ENCODE measurements at regions not wholly inside any gene's neighbourhood (a gene's known extent, or its start where the extent isn't known, plus 50 kb on each side); places are given as distances from the start of the nearest gene placed in this dataset.
"Not testable (repeated sequence)": the region's sequence is repeated elsewhere in the genome, so short reads cannot be mapped to it uniquely, and the experiment has no call there.

DNA sequence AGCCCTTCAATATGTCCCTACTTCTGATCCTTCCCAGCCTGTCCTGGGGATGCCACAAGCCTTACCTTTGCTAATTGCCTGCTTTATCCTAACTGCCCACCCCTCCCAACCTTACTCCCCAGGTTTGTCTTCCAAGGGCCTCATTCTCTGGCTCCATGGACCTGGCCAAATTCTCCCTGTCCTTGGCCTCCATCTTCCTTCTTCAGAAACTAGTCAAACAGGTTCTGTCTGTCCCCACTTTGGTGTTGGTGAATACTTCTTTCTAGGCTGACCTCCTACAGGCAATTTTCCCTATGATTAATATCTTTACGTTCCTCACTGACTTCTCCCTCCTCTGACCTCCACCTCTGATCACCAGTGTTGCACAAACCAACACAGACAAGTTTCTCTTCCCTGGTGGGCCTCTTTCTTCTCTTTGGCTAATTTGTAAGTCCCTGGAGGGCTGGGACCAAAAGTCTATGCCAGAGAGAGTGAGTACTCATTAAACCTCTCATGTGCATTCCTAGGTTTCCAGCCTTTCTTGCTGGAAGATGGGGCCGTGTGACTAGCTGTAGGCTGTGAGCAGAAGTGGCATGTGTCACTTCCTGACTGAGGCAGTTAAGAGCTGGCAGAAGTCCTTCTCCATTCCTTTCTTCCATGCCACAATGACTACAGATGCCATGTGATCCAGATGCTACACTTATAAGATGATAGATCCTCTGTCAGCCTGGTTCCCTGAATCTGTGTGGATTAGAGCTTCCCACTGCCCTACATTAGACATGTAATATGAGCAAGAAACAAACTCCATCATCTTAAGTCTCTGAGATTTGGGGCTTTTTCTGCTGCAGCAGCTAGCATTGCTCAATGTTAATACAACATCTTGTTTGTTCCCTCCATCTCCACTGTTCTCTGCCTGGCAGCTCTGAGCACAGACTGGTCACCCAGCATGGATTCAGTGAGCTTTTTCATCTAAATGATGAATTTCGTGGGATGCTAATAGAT lies 382.7 kb downstream of the RPS24 start:
- DNase-seq (ENCODE audit: low read depth): no peak

DNA sequence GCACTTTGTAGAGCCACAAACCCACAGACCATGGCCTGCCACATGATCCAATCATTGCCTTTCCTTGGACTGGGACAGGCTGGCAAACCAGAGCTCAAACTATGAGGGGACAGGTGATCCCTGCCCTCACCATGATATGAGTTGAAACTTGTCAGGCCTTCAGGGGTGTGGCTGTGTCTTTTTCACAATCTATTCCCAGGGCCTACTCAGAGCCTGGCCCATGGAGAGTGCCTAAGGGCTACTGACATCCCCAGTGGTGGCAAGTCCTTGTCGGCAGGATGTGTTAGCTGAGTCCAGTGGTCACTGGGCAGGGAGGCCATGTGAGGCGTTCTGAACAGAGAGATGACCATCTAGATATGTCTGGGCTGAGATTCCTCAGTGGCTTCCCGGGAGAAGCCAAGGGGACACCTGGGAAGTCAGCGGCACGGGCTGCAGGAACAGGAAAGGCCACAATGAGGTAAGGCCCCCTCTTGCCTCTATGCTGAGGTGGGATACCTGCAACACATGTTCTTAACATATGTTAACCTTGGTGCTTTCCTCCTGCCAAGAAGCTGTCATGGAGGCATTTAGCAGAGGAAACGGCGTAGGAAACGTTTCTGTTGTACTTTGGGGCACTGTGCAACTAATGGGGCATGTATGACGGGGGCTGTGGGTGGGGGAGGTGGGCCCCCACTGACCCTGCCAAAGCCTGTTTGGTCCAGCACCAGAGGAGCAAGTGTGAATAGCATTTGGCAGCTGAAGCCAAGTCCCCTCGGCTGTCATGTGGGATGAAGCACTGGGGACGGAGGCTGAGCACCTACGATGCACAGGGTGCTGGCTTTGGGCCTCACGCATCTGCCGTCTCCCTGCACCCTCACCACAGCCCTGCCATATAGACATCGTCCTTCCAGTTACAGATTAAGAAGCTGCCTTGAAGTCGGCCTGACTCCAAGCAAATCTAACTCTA lies 384.0 kb downstream of the RPS24 start:
- DNase-seq (ENCODE audit: low read depth): no peak

DNA sequence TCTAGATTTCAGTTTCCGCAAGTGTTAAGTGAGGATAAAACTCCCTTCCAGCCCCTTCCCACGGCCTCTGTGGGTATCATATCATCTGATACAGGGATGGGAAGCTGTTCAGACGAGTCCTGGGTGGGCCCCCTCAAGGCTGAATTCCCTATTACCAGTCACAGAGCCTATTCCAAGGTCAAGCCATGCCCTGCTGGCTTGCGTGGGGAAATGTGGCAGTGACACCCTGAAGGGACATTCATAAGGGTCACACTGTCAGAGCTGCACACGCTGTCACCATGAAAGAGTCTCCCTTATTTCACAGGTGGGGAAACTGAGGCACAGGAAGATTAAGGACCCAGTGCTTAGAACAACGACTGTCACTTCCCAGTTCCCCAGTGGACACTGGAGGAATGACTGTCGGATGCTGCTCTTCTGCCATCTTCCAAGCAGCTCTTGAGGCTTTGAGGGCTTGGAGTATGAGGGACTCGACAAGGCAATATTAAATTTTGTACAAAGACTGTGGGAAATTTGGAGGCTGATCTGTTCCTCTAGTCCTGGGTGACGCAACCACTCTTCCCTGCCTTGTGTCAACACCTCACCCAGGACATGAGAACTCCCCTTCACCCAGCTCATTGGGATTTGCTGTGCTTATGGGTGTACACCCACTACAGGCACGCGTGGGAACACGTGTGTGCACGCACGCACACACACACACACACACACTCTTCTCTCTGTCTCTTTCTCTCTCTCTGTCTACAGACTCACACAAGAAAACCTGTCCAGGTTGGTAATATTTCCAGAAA lies 386.0 kb downstream of the RPS24 start:
- no peak for DNase-seq (ENCODE audit: low read depth)

DNA sequence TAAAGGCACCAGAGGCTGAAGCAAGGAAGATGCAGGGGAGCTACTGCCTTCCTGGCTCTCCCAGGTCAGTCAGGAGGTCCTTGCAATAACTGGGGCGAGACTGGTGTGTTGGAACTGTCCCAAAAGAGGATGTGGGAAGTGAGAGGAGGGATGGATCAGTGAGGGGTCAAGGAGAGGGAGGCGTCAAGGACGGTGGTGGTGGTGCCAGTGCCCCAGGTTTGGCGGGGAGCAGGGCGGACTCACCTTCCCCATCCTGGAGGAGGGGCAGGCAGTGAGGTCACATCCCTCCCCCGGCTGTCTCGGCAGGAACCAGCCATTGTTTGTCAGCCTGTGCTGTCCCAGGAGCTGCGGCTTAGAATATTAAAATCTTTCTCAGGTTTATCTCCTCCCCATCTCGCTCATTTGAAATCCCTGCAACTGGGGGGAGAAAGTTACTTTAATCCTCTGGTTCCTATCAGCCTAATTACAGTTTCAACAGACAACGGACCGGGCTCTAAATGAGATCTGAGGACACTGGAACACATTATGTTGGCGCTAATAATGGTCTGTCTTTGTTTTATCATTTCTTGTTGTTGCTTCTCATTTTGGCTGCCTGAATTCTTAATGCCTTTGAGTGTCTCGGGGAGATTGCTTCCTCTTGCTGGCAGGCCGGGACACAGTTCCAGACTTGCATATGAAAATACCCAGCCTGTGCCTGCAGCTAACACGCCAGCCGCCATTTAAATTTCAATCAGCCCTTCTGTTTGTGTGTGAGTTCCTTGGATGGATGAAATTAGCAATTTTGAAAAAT lies 387.5 kb downstream of the RPS24 start:
- DNase-seq (ENCODE audit: low read depth): no peak

DNA sequence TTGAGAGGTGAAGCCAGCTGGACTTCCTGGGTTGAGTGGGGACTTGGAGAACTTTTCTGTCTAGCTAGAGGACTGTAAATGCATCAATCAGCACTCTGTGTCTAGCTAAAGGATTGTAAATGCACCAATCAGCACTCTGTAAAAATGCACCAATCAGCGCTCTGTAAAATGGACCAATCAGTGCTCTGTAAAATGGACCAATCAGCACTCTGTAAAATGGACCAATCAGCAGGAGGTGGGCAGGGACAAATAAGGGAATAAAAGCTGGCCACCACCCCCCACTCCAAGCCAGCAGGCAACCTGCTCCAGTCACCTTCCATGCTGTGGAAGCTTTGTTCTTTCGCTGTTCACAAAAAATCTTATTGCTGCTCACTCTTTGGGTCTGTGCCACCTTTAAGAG lies 390.4 kb downstream of the RPS24 start:
- not testable (repeated sequence) for DNase-seq (ENCODE audit: low read depth)

DNA sequence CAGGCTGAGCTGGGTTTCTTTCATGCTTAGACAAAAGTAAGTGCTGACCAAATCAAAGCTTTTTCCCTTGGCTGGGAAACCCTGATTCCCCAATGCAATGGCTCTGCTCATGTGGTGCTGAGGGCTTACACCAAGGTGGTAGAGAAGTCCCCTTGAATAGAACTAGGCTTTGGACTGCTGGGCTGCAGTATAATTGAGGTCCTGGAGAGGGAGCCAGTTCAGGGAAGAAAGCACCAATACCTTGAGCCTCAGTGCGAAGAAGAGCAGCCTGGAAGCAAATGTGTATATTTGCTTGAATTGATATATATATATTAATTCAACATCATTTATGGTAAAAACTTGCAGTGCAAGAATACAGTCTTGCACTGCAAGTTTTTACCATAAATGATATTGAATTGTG lies 391.1 kb downstream of the RPS24 start:
- no peak for DNase-seq (ENCODE audit: low read depth)

DNA sequence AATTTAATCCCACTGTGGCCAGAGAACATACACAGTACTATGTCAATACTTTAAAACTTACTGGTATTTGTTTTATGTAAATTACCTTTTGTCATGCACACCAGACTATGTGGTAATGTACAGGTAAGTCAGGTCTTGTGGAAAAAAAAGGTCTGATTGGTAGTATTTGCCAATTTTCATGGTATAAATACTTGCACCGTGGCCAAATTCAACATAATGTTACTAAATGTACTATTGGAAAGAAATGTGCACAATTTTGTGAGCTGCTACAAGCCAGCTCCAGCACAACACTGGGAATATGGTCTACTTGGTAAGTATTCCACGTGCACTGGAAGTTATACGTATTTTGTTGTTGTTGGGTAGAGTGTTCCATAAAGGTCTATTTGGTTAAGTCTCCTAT lies 392.5 kb downstream of the RPS24 start:
- no peak for DNase-seq (ENCODE audit: low read depth)

DNA sequence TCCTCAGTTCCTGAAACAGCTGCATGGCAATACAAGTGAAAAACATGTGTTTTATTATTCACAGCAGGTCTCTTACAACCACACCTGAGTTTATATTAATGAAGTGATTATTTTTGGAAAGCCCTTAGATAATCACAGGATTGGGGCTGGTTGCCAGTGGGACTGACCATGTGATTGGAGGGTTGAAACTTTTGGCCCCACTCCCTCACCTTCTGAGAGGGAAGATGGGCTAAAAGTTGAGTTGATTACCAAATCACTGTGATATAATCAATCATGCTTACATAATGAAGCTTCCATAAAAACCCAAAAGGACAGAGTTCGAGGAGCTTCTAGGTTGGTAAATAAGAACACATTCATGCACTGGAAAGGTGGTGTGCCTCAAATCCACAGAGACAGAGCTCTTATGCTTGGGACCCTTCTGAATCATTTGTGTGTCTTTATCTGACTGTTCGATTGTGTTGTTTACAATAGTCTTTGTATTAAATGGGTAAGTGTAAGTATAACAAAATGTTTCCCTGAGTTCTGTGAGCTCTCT lies 393.9 kb downstream of the RPS24 start:
- no peak for DNase-seq (ENCODE audit: low read depth)

DNA sequence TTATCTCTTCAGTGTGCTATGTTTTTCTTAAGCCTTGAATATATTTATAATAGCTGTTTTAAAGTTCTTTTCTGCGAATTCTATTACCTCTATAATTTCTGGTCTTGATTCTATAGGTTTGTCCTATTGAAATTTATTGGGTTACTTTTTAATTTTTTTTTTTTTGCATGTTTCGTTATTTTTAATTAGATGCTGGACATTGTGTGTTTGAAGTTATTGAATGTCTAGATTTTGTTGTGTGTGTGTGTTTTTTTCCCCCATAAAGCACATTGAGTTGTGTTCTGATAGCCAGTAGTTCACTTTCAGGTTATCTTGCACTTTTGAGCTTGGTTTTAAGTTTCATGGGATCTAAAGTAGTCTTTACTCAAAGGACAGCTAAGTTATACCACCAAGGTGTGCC lies 394.9 kb downstream of the RPS24 start:
- no peak for DNase-seq (ENCODE audit: low read depth)

DNA sequence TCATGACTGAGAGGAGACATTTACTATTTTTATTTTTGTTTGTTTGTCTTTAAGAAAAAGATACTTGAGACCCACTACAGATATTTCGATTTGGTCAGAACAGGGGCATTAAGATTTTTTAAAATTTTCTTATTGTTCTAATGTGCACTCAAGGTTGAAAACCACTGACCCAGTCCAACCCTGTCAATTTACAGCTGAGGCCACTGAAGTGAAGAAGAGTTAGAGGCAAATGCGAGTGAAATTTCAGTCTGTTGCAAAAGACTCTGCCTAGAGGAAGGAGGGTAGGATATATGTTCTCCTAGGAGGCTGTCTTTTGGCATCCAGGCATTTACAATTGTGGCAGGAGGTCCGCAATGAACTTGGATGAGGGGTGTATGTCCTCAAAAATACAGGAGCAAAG lies 396.3 kb downstream of the RPS24 start:
- no peak for DNase-seq (ENCODE audit: low read depth)

DNA sequence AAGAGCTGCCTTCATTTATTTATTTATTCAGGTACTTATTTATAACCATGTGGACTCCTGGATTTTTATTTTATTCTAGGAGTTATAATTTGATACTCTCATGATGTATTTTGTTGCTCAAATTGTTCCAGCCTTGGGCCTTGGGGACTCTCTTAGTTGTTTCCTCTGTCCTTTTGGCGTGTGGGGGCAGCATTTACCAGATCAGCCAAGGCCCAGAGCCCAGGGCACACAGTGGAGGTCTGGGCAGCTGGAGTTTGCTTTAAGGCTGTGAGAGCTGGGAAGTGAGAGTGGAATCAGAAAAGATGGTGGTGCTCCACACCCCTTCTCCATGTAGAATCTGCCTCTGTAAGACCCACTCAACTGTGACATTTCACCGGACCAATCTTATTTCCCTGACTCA lies 398.9 kb downstream of the RPS24 start:
- DNase-seq (ENCODE audit: low read depth): no peak

DNA sequence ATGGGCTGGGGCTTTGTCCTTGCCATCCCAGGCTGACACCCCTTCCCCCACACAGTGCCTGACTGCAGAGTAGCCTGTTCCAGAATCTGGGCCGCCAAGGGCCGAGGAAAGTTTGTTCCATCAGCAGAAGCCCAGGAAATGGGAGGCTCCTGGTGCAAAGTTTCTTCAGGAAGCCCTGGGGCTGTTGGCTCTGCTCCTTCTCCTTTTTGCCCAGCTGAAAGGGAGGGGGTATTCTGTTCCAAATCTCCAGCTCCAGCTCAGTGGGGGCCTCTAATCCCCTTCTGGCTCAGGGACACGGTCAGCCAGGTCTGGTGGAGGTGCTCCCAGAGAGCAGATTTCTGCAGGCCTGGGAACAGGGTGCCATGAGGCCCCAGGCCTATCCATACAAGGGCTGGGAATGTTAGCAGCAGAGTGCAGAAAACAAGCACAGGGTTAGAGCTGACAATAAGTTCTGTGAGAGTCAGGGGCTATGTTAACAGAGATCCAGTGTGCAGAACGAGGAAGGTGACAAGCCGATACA lies 399.5 kb downstream of the RPS24 start:
- no peak for DNase-seq (ENCODE audit: low read depth)

DNA sequence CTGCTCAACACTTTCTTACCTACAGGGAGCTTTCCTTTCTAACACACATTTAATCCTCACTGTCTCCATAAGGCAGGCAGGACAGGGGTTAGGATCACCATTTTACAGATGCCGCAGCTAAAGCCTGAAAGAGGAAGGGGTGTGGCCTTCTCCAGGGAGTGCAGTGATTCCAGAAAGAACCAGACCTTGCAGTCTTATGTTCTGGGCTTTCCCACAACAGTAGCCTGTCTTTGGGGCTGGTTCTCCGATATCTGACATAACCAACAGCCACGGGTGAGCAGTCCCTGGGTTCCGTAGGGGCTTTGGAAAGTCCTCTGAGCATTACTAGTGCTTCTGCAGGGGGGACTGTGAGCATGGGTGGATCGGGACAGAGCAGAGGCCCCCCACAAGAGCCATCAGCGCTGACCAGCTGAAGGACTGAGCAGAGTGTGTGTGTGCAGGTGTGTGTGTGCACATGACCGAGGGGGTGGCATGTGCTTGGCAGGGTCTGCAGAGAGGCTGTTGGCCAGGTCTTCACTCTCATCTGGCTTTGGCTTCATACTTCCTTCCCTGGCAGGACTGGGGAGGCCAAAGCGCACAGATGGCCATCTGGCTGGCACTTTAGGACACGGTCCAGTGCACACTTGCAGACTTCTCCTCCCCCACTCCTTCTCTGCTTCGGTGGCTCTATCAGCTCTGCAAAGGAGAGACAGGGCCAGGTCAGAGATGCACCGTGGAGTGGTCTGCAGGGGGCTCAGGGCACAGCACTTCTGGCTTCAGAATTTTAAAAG lies 400.3 kb downstream of the RPS24 start:
- no peak for DNase-seq (ENCODE audit: low read depth)

DNA sequence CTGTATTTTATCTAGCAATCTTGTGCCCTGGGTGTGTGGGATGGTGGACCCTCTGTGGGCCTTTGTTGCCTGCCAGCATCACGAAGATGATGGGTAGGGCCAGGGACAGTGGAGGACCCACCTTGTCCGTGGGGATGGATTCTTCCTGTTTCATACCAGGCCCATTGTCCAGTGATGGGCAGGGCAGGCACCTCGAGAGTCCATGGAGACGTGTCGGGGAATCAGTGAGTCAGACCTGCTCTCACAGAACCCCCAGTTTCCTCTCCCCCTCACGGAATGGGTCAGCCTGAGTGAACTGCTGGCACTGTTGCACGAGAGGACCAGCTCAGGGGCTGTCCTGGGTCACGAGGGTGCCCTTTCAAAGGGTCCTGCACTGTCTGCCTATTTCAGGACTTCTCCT lies 401.2 kb downstream of the RPS24 start:
- no peak for DNase-seq (ENCODE audit: low read depth)

DNA sequence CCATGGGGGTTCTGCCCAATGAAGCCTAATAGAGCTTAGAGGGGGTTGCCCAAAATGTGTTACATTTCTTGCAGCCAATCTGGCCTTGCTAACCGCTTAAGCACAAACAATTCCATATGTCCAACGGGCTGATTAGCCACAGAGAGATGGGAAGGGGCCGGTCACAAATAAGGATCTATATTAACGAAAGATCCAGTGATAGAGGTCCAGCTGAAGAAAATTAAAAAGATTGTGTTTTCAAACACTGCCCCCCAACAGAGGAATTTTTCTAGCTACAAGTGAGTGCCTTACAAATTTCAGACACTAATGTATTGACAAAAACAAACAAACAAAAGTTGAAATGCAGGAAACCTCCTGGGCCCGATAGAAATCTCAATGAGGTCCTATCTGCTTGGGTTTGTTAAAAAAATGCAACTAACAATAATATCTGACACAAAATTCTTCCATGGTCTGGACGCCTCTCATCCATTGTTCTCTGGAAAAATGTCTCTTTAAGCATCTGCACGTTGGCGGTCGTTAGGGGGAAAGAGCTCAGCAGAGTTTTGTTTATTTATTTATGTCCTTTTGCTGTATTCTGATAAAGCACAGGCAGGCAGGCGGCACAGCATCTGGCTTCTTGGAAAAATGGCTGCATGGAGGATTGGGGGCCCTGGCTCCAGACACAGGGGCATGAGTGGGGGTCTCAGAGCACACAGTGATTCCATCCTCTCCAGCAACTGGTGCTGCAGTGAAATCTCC lies 402.0 kb downstream of the RPS24 start:
- DNase-seq (ENCODE audit: low read depth): no peak

DNA sequence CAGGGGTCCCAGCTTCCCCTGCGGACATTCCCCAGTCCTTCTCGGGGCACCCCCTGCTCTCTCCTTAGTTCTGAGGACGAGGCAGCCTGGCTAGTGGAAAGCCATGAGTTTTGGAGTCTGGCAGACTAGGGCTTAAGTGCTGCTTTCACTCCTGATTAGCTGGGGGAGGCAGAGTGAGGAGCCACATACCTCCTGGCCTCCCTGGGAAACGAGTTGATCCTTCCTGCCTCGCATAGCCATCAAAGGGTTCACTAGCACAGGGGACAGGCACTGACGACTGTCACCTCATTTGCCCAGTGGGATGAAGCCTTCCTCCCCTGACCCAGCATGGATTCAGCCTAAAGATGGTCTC lies 402.5 kb downstream of the RPS24 start:
- no peak for DNase-seq (ENCODE audit: low read depth)

DNA sequence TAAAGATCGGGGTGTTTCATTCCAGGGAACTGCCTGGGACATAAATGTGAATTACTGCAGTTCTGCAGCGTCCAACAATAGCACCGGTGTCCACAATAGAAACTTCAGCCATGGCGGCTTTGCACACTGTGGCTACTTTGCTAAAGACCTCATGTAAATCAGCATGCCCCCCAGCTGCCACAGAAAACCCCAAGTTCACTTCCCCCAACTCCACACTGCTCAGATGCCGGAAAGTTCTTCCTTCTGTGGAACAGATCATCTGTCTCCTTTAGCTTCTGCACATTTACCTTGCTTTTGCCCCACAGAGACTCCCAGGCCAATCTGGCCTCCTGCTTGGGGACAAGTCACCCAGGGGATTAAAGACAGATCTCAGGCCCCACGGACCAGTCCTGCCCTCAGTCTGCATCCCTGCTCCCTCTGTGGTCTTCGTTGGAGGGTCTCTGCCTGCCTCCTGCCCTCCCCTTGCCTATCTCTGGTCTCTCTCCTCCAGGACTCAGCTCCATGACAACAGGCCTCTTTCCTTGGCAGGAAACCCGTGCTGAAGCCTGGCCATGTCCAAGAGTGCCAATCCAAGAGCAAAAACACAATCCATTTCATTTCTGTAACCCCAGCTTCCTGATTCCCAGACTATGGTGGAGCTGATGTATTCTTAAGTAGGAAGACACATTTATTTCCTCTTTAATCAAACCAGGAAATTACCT lies 403.2 kb downstream of the RPS24 start:
- DNase-seq (ENCODE audit: low read depth): no peak

DNA sequence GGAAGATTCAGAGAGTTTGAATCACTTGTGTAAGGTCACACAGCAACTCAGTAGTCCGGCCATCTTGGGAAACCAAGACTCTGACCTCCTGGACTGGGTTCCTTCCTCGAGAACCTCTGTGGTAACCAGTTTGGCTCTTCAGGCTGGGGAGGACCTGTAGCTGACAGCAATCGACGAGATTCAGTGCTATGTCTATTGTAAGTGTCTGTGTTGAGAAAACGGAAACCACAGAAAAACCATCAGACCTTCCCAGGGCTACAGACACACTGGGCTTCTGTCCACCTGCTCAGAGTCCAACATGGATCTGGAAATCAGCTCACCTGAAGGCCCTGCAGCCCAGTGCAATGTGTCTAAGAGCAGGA lies 403.7 kb downstream of the RPS24 start:
- DNase-seq (ENCODE audit: low read depth): no peak

All from activated T-cell treated with anti-CD3 and anti-CD28 coated beads for 48 hours (primary cell).